HepG2 (cell line): ENCODE measurements at regions not wholly inside any gene's neighbourhood (a gene's known extent, or its start where the extent isn't known, plus 50 kb on each side); places are given as distances from the start of the nearest gene placed in this dataset.
"Not testable (repeated sequence)": the region's sequence is repeated elsewhere in the genome, so short reads cannot be mapped to it uniquely, and the experiment has no call there.

ENCODE experiments used
- ATAC-seq: fragments of 200-7000 bp; cut with Tn5 transposase; 3 replicates; pipeline ENCODE4 v1.9.1; 2020; ENCODE audit warnings: mild to moderate bottlenecking, moderate library complexity
- BruUV-seq: library from RNA; stranded (reverse); fragments of 400-500 nt; replicated peaks from 2 replicates; lab custom pipeline; 2021; lab: Mats Ljungman, UMichigan
- CTCF ChIA-PET: fragments of 300-600 bp; formaldehyde crosslinking; extraction: SDS; loops from one replicate; lab custom pipeline; 2021; ENCODE audit warnings: low total read pairs, inconsistent platforms, low intra/inter-chr PET ratio; lab: Yijun Ruan, JAX
- POLR2A ChIA-PET: fragments of 350-600 bp; sonication (Branson Sonifier 250); formaldehyde crosslinking; loops from one replicate; lab custom pipeline; 2020; ENCODE audit warnings: antibody characterized with exemption, inconsistent platforms; lab: Yijun Ruan, JAX
- DNase-seq: peaks from one replicate; pipeline ENCODE4 v3.0.0-alpha.2; 2015; ENCODE audit warnings: low spot score
- FAIRE-seq: peaks from 3 replicates; lab custom pipeline; 2011; peaks lifted over from hg19 to GRCh38; lab: Jason Lieb, UNC
- H2AFZ ChIP-seq: one replicate; pipeline ENCODE4 v1.6.1; 2011; ENCODE audit warnings: low read length, inconsistent platforms
- H3K27ac ChIP-seq: fragments of 300-600 bp; 3 replicates; pipeline ENCODE4 v1.8.0; 2011; ENCODE audit warnings: mixed run types, mild to moderate bottlenecking, mixed read lengths, low read length, inconsistent platforms; ENCODE audit not compliant: insufficient read depth; ENCODE audit errors: extremely low read length
- H3K27me3 ChIP-seq, 2 experiments: fragments of 200-600 bp in 1 of 2; 2 replicates in 1 of 2; 3 replicates in 1 of 2; pipeline versions ENCODE4 v1.6.0 to v1.8.0; 2011; ENCODE audit warnings: low read length in 2 of 2, mild to moderate bottlenecking in 2 of 2, moderate library complexity in 2 of 2, inconsistent platforms in 1 of 2; ENCODE audit not compliant: insufficient read depth in 2 of 2, control insufficient read depth in 1 of 2
- H3K36me3 ChIP-seq, 2 experiments: fragments of 200-600 bp in 1 of 2; replicated peaks in 1 of 2; 2 replicates in 1 of 2; 3 replicates in 1 of 2; pipeline versions ENCODE4 v1.5.1 to v1.8.0; 2011; ENCODE audit warnings: low read length in 2 of 2, inconsistent platforms in 1 of 2; ENCODE audit not compliant: insufficient read depth in 2 of 2, control insufficient read depth in 1 of 2
- H3K4me1 ChIP-seq: 2 replicates; pipeline ENCODE4 v1.5.1; 2012; ENCODE audit warnings: low read length, inconsistent platforms; ENCODE audit not compliant: insufficient read depth
- H3K4me2 ChIP-seq: 2 replicates; pipeline ENCODE4 v1.6.0; 2011; ENCODE audit warnings: low read depth, low read length, inconsistent platforms
- H3K4me3 ChIP-seq, 3 experiments: fragments of 200-600 bp in 1 of 3; sonication (generic), shearing (Covaris generic) in 1 of 3; replicated peaks in 1 of 3; 2 replicates each; pipeline ENCODE4 v1.5.1; 2011 to 2016; ENCODE audit warnings: low read length in 3 of 3, inconsistent platforms in 2 of 3, low read depth in 2 of 3, mild to moderate bottlenecking in 2 of 3, control low read depth in 1 of 3, mixed read lengths in 1 of 3; ENCODE audit not compliant: insufficient read depth in 1 of 3
- H3K79me2 ChIP-seq: one replicate; pipeline ENCODE4 v1.6.1; 2011; ENCODE audit warnings: low read length, inconsistent platforms; ENCODE audit not compliant: insufficient read depth
- H3K9ac ChIP-seq: 2 replicates; pipeline ENCODE4 v1.6.0; 2011; ENCODE audit warnings: mild to moderate bottlenecking, low read depth, low read length, inconsistent platforms; ENCODE audit not compliant: insufficient read depth
- H3K9me3 ChIP-seq: 2 replicates; pipeline ENCODE4 v1.5.1; 2012; ENCODE audit warnings: mild to moderate bottlenecking, low read length
- H4K20me1 ChIP-seq: 2 replicates; pipeline ENCODE4 v1.6.0; 2011; ENCODE audit warnings: inconsistent platforms, mild to moderate bottlenecking, low read length, moderate library complexity; ENCODE audit not compliant: insufficient read depth
- CHD4 ChIP-seq: fragments of 200-600 bp; sonication (generic); IDR thresholded peaks from 2 replicates; pipeline ENCODE4 v1.7.0; 2017; ENCODE audit warnings: mild to moderate bottlenecking, low read length, borderline replicate concordance
- MTA3 ChIP-seq: sonication (generic); formaldehyde crosslinking; IDR thresholded peaks from 2 replicates; pipeline ENCODE4 v1.4.0; 2020; ENCODE audit warnings: missing genetic modification reagents
- RXRB ChIP-seq: IDR thresholded peaks from 2 replicates; pipeline ENCODE4 v1.6.1; 2016; ENCODE audit warnings: borderline replicate concordance, missing genetic modification reagents, missing compliant biosample characterization
- ZC3H13 ChIP-seq: sonication (generic); formaldehyde crosslinking; IDR thresholded peaks from 2 replicates; pipeline ENCODE4 v1.8.1; 2023; ENCODE audit warnings: mild to moderate bottlenecking, missing genetic modification reagents, moderate library complexity
- ZNF30 ChIP-seq: sonication (generic); formaldehyde crosslinking; IDR thresholded peaks from 2 replicates; pipeline ENCODE4 v1.5.0; 2020; ENCODE audit warnings: mild to moderate bottlenecking, missing genetic modification reagents
- ZNF776 ChIP-seq: sonication (generic); formaldehyde crosslinking; IDR thresholded peaks from 2 replicates; pipeline ENCODE4 v1.4.0; 2020; ENCODE audit warnings: mild to moderate bottlenecking, missing genetic modification reagents
- WGBS: methylation state at CpG from one replicate; pipeline ENCODE4 v1.1.6; 2017; ENCODE audit warnings: low lambda C conversion rate; 5-methylcytosine and 5-hydroxymethylcytosine counted together
- in situ Hi-C: cut with HindIII; loops from 2 replicates; pipeline ENCODE4 v1.10.0; 2017; ENCODE audit warnings: low pct_unique_long_range_greater_than_20kb; ENCODE audit not compliant: extremely low pct_ligation_motif_present
- intact Hi-C: fragments of 100-400 bp; cut with micrococcal nuclease; formaldehyde crosslinking; loops from one replicate; pipeline ENCODE4 v1.10.0; 2022; ENCODE audit not compliant: unreplicated experiment
- TF ChIP-seq, protein P1 (sequence below): sonication (generic); formaldehyde crosslinking; IDR thresholded peaks from 2 replicates; pipeline ENCODE4 v1.4.0; 2020; ENCODE audit warnings: missing genetic modification reagents; ENCODE audit errors: not compliant biosample characterization
- TF ChIP-seq, protein P2 (sequence below): sonication (generic); formaldehyde crosslinking; IDR thresholded peaks from 2 replicates; pipeline ENCODE4 v1.4.0; 2020; ENCODE audit warnings: missing genetic modification reagents

- no peak overlapping the region for H3K4me2 ChIP-seq
- no peaks in the 10 kb centered on the region for H4K20me1 ChIP-seq
- H2AFZ ChIP-seq: no peak overlapping the region
- intact Hi-C loops: no loop called here
- H3K27me3 ChIP-seq: no peaks in the 10 kb centered on the region
- ChIA-PET POLR2A (no interaction called here), CTCF (no interaction called here)
- H3K9ac ChIP-seq: no peak overlapping the region
- no peak overlapping the region for H3K27ac ChIP-seq
- BruUV-seq: no TSS peak
- ATAC-seq: no peak
- no peaks in the 10 kb centered on the region for H3K36me3 ChIP-seq
- TF ChIP-seq RXRB (CRISPR knock-in tag) (no peak), CHD4 (no peak), ZNF30 (CRISPR knock-in tag) (no peak), ZC3H13 (CRISPR knock-in tag) (no peak), ZNF776 (CRISPR knock-in tag) (no peak), MTA3 (CRISPR knock-in tag) (no peak)
- TF ChIP-seq, protein P1, sequence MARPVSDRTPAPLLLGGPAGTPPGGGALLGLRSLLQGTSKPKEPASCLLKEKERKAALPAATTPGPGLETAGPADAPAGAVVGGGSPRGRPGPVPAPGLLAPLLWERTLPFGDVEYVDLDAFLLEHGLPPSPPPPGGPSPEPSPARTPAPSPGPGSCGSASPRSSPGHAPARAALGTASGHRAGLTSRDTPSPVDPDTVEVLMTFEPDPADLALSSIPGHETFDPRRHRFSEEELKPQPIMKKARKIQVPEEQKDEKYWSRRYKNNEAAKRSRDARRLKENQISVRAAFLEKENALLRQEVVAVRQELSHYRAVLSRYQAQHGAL: no peak
- TF ChIP-seq, protein P2, sequence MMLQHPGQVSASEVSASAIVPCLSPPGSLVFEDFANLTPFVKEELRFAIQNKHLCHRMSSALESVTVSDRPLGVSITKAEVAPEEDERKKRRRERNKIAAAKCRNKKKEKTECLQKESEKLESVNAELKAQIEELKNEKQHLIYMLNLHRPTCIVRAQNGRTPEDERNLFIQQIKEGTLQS (CRISPR knock-in tag): no peak
- FAIRE-seq: no peak
- in situ Hi-C loops: no loop called here
- H3K79me2 ChIP-seq: no peaks in the 10 kb centered on the region
- no peak overlapping the region for H3K4me3 ChIP-seq
- H3K4me1 ChIP-seq: no peaks in the 10 kb centered on the region
- no peaks in the 10 kb centered on the region for H3K9me3 ChIP-seq
- no peak for DNase-seq
- 19% methylated on average over 2 of the region's 2 CpGs for WGBS
Measured at GRCh38 chrX:151042842-151043241, 59.7 kb downstream of the HMGB3 start.

GRCh38 chrX:151066373-151066772 is 83.2 kb downstream of the HMGB3 start:
- H2AFZ ChIP-seq, DNase-seq, H3K27me3 ChIP-seq, POLR2A ChIA-PET, H3K9me3 ChIP-seq, BruUV-seq, in situ Hi-C loops, CTCF ChIA-PET, intact Hi-C loops, H3K4me3 ChIP-seq, H3K9ac ChIP-seq, H3K4me1 ChIP-seq, FAIRE-seq, H3K36me3 ChIP-seq, H3K27ac ChIP-seq, H3K4me2 ChIP-seq, H4K20me1 ChIP-seq, H3K79me2 ChIP-seq, ATAC-seq: not testable (repeated sequence)
- WGBS: 0% methylated on average over 3 of the region's 3 CpGs
